ENCODE measurements at regions not wholly inside any gene's neighbourhood (a gene's known extent, or its start where the extent isn't known, plus 50 kb on each side); places are given as distances from the start of the nearest gene placed in this dataset.
"Not testable (repeated sequence)": the region's sequence is repeated elsewhere in the genome, so short reads cannot be mapped to it uniquely, and the experiment has no call there.

DNA sequence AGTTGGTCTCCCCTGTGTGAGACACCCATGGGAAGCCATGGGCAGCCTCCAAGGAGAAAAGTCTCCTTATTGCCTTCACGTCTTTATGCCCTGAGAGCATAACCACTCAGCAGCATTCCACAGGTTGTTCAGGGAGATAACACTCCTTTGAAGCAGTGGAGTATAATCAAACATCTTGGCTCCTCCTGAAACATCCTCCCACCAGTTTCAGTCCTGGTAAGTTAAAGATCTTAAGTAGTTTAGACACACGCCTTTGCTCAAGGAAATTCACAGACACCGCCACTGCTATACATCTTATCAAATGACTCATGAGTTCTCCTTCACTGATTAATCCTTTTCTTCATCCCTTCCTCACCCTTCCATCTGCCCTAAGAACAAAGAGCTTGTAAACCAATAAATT is 446.5 kb upstream of the RASGRP1 start:
- ATAC-seq; H3K36me3 Mint-ChIP-seq; H3K27ac Mint-ChIP-seq; H3K4me1 Mint-ChIP-seq; DNase-seq (ENCODE audit: low spot score in 2 of 2); H3K4me3 Mint-ChIP-seq: not testable (repeated sequence)
- H3K9me3 Mint-ChIP-seq, result peaks cover 12% of the 10 kb centered on the region

DNA sequence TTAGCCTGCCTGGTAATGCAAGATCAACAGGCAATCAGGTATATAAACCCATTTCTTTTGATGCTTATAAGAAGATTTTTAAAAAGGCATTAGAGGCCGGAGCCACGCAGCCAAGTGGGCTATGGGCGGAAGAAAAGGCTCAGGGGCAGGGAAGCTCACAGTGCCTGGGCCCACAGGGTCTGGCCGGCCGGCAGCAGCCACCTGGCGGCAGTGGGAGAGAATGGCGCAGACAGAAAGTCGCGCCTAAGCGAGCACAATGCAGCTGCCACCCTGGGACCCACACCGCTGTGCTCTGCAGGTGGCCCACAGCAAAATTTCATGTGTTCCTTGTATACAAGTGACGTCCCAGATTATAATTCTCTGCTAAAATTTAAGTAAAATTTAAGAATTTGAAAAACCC is 448.6 kb upstream of the RASGRP1 start:
- Mint-ChIP-seq H3K27ac (no peak overlapping the region), H3K36me3 (no peaks in the 10 kb centered on the region), H3K9me3 (peaks cover 12% of the 10 kb centered on the region), H3K4me3 (no peak overlapping the region), H3K4me1 (no peaks in the 10 kb centered on the region)
- DNase-seq (ENCODE audit: low spot score in 2 of 2), result no peak
- no peak for ATAC-seq

- Mint-ChIP-seq H3K9me3 (peaks cover 9% of the 10 kb centered on the region), H3K27ac (no peak overlapping the region), H3K4me3 (no peak overlapping the region), H3K4me1 (no peaks in the 10 kb centered on the region), H3K36me3 (no peaks in the 10 kb centered on the region)
- DNase-seq (ENCODE audit: low spot score in 2 of 2) (no peak), ATAC-seq (no peak)
Observed at GRCh38 chr15:39014682-39015081, 450.1 kb upstream of the RASGRP1 start.

- Mint-ChIP-seq H3K9me3 (no peaks in the 10 kb centered on the region), H3K36me3 (no peaks in the 10 kb centered on the region), H3K27ac (no peak overlapping the region), H3K4me3 (no peak overlapping the region), H3K4me1 (no peaks in the 10 kb centered on the region)
- DNase-seq (ENCODE audit: low spot score in 2 of 2) (no peak), ATAC-seq (no peak)
Observed at GRCh38 chr15:39016706-39017105, 452.1 kb upstream of the RASGRP1 start.

DNA sequence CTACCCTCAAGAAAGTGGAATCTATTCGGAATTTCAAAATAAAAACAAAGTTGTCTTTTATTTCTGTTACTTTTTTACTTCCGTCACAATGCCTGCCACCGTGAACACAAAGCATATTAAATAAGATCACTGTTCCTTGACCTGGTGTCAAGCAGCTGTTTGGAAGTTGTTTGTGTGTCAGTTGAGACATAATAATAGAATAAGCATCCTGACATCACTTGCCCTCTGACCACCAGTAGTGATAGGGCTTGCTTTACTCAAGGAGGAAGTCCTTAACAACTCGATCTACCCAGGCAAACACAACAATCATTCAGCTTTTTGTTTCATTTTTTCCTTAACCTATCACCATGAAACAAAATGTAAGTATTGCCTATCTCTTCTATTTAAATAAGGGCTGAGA is 454.4 kb upstream of the RASGRP1 start:
- H3K4me1 Mint-ChIP-seq, result no peaks in the 10 kb centered on the region
- H3K4me3 Mint-ChIP-seq, result no peak overlapping the region
- no peaks in the 10 kb centered on the region for H3K36me3 Mint-ChIP-seq
- H3K9me3 Mint-ChIP-seq, result no peaks in the 10 kb centered on the region
- DNase-seq (ENCODE audit: low spot score in 2 of 2) (no peak), ATAC-seq (no peak)
- H3K27ac Mint-ChIP-seq, result no peak overlapping the region

- Mint-ChIP-seq H3K9me3 (no peaks in the 10 kb centered on the region), H3K27ac (no peak overlapping the region), H3K4me1 (no peaks in the 10 kb centered on the region), H3K36me3 (no peaks in the 10 kb centered on the region), H3K4me3 (no peak overlapping the region)
- ATAC-seq (no peak), DNase-seq (ENCODE audit: low spot score in 2 of 2) (no peak)
Observed at GRCh38 chr15:39021341-39021740, 456.7 kb upstream of the RASGRP1 start.

GRCh38 chr15:39022532-39023305 is 458.1 kb upstream of the RASGRP1 start:
- Mint-ChIP-seq H3K9me3 (no peaks in the 10 kb centered on the region), H3K4me3 (no peak overlapping the region), H3K4me1 (no peaks in the 10 kb centered on the region), H3K27ac (no peak overlapping the region), H3K36me3 (no peaks in the 10 kb centered on the region)
- ATAC-seq, result no peak
- no peak for DNase-seq (ENCODE audit: low spot score in 2 of 2)

DNA sequence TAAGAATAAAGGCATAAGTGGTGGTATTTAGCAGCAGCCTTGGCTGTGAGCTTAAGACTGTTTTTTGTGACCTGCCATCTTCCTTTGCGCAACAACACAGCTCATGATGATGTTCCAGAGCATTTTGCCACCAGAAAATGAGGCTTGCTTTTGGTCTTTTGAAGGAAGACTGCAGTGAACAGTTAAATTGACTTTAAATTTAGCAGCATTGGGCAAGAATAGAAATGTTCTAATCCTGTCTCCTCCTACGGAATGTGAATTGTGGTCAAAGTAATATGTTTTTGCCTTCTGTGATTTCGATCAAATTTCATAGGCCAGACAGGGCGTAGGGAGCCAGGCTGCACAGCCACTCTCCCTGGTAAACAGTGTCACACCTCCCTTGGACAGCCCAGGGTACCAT is 460.7 kb upstream of the RASGRP1 start:
- H3K4me1 Mint-ChIP-seq, result no peaks in the 10 kb centered on the region
- no peaks in the 10 kb centered on the region for H3K36me3 Mint-ChIP-seq
- no peaks in the 10 kb centered on the region for H3K9me3 Mint-ChIP-seq
- H3K27ac Mint-ChIP-seq, result no peak overlapping the region
- no peak for ATAC-seq
- no peak for DNase-seq (ENCODE audit: low spot score in 2 of 2)
- H3K4me3 Mint-ChIP-seq, result no peak overlapping the region

DNA sequence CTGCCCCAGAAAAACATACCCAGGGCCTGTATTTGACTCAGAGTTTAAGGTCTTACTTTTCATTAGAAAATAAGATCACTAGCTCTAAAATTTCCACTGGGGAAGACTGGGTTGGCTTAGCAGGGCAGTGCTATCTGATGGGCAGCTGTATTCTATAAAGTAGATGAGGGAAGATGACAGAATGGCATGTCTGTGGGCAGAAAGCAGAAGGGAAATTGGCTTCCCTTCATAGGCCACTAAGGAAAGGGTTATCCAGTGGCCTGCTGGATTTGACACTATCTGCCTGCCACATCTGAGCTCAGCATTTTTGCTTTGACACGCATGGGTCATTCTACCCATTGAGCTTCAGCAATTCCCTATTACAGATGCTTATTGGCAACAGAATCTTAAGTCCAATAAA is 461.3 kb upstream of the RASGRP1 start:
- Mint-ChIP-seq H3K36me3 (no peaks in the 10 kb centered on the region), H3K27ac (no peak overlapping the region), H3K4me3 (no peak overlapping the region), H3K9me3 (no peaks in the 10 kb centered on the region), H3K4me1 (no peaks in the 10 kb centered on the region)
- no peak for DNase-seq (ENCODE audit: low spot score in 2 of 2)
- no peak for ATAC-seq

DNA sequence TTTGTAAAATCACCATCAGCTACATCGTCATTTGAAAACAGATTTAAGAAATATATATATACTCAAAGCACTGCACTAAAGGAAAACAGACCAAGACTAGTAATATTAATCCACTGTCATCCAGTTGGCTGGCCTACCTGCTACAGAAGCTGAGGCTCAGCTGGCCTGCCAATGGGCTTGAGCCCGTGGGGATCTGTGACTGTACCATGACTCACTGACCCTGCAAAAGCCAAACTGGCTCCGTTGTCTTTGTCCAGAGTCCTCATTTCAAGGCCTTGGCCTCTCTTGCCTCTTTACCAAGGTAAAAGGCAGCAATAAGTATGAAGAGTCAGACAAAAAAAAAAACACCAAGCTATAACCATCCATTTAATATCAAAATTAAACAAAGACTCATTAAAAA is 463.5 kb upstream of the RASGRP1 start:
- Mint-ChIP-seq H3K27ac (no peak overlapping the region), H3K4me1 (no peaks in the 10 kb centered on the region), H3K4me3 (no peak overlapping the region), H3K9me3 (no peaks in the 10 kb centered on the region), H3K36me3 (no peaks in the 10 kb centered on the region)
- DNase-seq (ENCODE audit: low spot score in 2 of 2) (no peak), ATAC-seq (no peak)

GRCh38 chr15:39029741-39030140 is 465.1 kb upstream of the RASGRP1 start:
- H3K36me3 Mint-ChIP-seq, result no peaks in the 10 kb centered on the region
- no peaks in the 10 kb centered on the region for H3K9me3 Mint-ChIP-seq
- no peaks in the 10 kb centered on the region for H3K4me1 Mint-ChIP-seq
- ATAC-seq (no peak), DNase-seq (ENCODE audit: low spot score in 2 of 2) (no peak)
- H3K27ac Mint-ChIP-seq, result no peak overlapping the region
- no peak overlapping the region for H3K4me3 Mint-ChIP-seq

- Mint-ChIP-seq H3K4me1 (no peaks in the 10 kb centered on the region), H3K4me3 (no peak overlapping the region), H3K27ac (no peak overlapping the region), H3K36me3 (no peaks in the 10 kb centered on the region), H3K9me3 (no peaks in the 10 kb centered on the region)
- DNase-seq (ENCODE audit: low spot score in 2 of 2), result no peak
- no peak for ATAC-seq
Observed at GRCh38 chr15:39030291-39031070, 465.9 kb upstream of the RASGRP1 start.

- no peak overlapping the region for H3K27ac Mint-ChIP-seq
- H3K4me3 Mint-ChIP-seq, result no peak overlapping the region
- no peaks in the 10 kb centered on the region for H3K4me1 Mint-ChIP-seq
- no peak for ATAC-seq
- H3K36me3 Mint-ChIP-seq, result no peaks in the 10 kb centered on the region
- no peak for DNase-seq (ENCODE audit: low spot score in 2 of 2)
- no peaks in the 10 kb centered on the region for H3K9me3 Mint-ChIP-seq
Observed at GRCh38 chr15:39031596-39031995, 467.0 kb upstream of the RASGRP1 start.

DNA sequence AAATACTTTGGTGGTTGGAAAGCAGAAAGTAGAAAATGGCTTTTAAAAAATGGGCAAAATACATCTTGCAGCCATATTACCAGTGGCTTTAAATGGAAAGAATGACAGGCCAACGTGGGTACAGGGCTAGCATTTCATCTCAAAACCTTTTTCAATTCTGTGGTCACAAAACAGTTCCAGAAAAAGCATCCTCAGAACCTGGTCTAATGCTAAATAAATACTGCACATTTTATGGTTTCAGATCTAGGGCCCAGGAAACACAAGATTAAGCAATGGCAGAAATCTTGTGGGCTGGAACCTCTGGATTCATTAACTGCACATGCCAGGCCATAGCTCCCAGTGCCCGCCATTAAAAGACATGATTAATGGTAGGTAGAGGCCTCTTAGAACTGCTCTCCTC is 470.2 kb upstream of the RASGRP1 start:
- ATAC-seq (no peak), DNase-seq (ENCODE audit: low spot score in 2 of 2) (no peak)
- Mint-ChIP-seq H3K27ac (no peak overlapping the region), H3K4me3 (no peak overlapping the region), H3K9me3 (no peaks in the 10 kb centered on the region), H3K4me1 (no peaks in the 10 kb centered on the region), H3K36me3 (no peaks in the 10 kb centered on the region)

DNA sequence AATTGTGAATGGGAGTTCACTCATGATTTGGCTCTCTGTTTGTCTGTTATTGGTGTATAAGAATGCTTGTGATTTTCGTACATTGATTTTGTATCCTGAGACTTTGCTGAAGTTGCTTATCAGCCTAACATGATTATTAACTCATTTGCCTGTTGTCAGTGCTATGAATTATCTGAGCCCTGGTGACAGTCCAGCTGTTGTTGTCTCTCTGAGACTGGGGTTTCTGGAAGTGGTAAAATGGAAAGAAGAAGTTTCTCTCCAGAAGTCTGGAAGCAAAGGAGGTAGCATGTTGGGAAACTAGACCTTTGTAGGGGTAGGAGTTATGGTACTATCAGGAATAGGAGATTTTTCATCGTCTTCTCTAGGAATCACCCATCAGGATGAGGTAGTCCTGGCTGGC is 473.0 kb upstream of the RASGRP1 start:
- H3K27ac Mint-ChIP-seq; DNase-seq (ENCODE audit: low spot score in 2 of 2); H3K4me3 Mint-ChIP-seq; H3K36me3 Mint-ChIP-seq; H3K9me3 Mint-ChIP-seq; ATAC-seq; H3K4me1 Mint-ChIP-seq: not testable (repeated sequence)

DNA sequence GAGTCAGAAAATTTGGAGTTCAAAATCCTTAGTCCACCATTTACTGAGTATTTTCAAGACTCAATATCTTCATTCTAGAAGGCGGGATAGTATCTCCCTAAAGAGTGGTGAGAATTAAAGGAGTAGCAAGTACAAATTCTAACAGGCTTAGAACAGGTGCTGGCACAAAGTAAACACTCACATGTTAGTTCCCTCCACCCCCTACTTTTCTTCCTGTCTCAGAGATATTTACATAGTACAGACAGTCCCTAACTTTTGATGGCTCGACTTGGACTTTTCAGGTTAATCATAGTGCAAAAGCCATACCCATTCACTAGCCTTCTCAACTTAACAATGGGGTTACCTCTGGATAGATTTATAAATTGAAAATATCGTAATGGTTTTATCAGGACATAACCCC is 476.2 kb upstream of the RASGRP1 start:
- no peaks in the 10 kb centered on the region for H3K4me1 Mint-ChIP-seq
- no peak for DNase-seq (ENCODE audit: low spot score in 2 of 2)
- H3K9me3 Mint-ChIP-seq, result no peaks in the 10 kb centered on the region
- no peak overlapping the region for H3K27ac Mint-ChIP-seq
- H3K36me3 Mint-ChIP-seq, result no peaks in the 10 kb centered on the region
- ATAC-seq, result no peak
- no peak overlapping the region for H3K4me3 Mint-ChIP-seq

Data from stimulated activated effector memory CD8-positive, alpha-beta T cell treated with anti-CD3 and anti-CD28 coated beads, Interleukin-12 subunit alpha, Interleukin-12 subunit beta, amount 100 ng/mL, for 72 hours (primary cell).